Fibroblast of lung (primary cell): ENCODE measurements at regions not wholly inside any gene's neighbourhood (a gene's known extent, or its start where the extent isn't known, plus 50 kb on each side); places are given as distances from the start of the nearest gene placed in this dataset.

ENCODE experiments used
- DNase-seq, 2 donors: peaks; one replicate each; pipeline versions ENCODE4 v3.0.0 to v3.0.0-alpha.2; 2010; ENCODE audit warnings: low read depth in 2 of 2
- H2AFZ ChIP-seq: 2 replicates; pipeline ENCODE4 v1.5.1; 2012; ENCODE audit warnings: low read length, control low read depth, inconsistent platforms
- H3K27ac ChIP-seq: 2 replicates; pipeline ENCODE4 v1.5.1; 2011; ENCODE audit warnings: low read length, control low read depth; ENCODE audit not compliant: insufficient read depth
- H3K27me3 ChIP-seq: 2 replicates; pipeline ENCODE4 v1.5.1; 2011; ENCODE audit warnings: mild to moderate bottlenecking, low read length; ENCODE audit not compliant: control insufficient read depth, insufficient read depth
- H3K36me3 ChIP-seq: 2 replicates; pipeline ENCODE4 v1.5.1; 2011; ENCODE audit warnings: low read length; ENCODE audit not compliant: control insufficient read depth, insufficient read depth
- H3K4me1 ChIP-seq: 2 replicates; pipeline ENCODE4 v1.5.1; 2011; ENCODE audit warnings: low read length; ENCODE audit not compliant: control insufficient read depth, insufficient read depth; ENCODE audit errors: extremely low read depth
- H3K4me2 ChIP-seq: 2 replicates; pipeline ENCODE4 v1.5.1; 2011; ENCODE audit warnings: low read length, control low read depth; ENCODE audit not compliant: insufficient read depth; ENCODE audit errors: extremely low read depth
- H3K4me3 ChIP-seq, 4 experiments: fragments of 200-600 bp in 1 of 4; sonication (generic) in 1 of 4; replicated peaks in 1 of 4; 2 replicates each; pipeline ENCODE4 v1.5.1; 2011 to 2016; ENCODE audit warnings: low read length in 4 of 4, low read depth in 3 of 4, mild to moderate bottlenecking in 3 of 4, control low read depth in 2 of 4, inconsistent platforms in 1 of 4, mixed read lengths in 1 of 4; ENCODE audit not compliant: insufficient read depth in 1 of 4; ENCODE audit errors: control extremely low read depth in 1 of 4
- H3K79me2 ChIP-seq: 2 replicates; pipeline ENCODE4 v1.5.1; 2012; ENCODE audit warnings: mild to moderate bottlenecking, low read length, inconsistent platforms; ENCODE audit not compliant: control insufficient read depth, insufficient read depth
- H3K9ac ChIP-seq: 2 replicates; pipeline ENCODE4 v1.5.1; 2011; ENCODE audit warnings: mild to moderate bottlenecking, low read length, control low read depth; ENCODE audit not compliant: insufficient read depth
- H3K9me3 ChIP-seq: 2 replicates; pipeline ENCODE4 v1.5.1; 2012; ENCODE audit warnings: low read depth, low read length; ENCODE audit not compliant: control insufficient read depth, insufficient read depth
- H4K20me1 ChIP-seq: 2 replicates; pipeline ENCODE4 v1.5.1; 2011; ENCODE audit warnings: low read length; ENCODE audit not compliant: control insufficient read depth, insufficient read depth; ENCODE audit errors: extremely low read depth
- EZH2 ChIP-seq: IDR thresholded peaks from 2 replicates; pipeline ENCODE4 v1.5.1; 2012; ENCODE audit warnings: low read length, control low read depth, mild to moderate bottlenecking; ENCODE audit errors: missing control alignments
- TF ChIP-seq, protein P1 (sequence below), 2 donors: IDR thresholded peaks in 1 of 2; conservative IDR thresholded peaks in 1 of 2; 1 replicate in 1 of 2; 2 replicates in 1 of 2; pipeline ENCODE4 v1.5.1; 2011 to 2012; ENCODE audit warnings: low read length in 2 of 2, control low read depth in 1 of 2, inconsistent platforms in 1 of 2, low read depth in 1 of 2, mild to moderate bottlenecking in 1 of 2

DNA sequence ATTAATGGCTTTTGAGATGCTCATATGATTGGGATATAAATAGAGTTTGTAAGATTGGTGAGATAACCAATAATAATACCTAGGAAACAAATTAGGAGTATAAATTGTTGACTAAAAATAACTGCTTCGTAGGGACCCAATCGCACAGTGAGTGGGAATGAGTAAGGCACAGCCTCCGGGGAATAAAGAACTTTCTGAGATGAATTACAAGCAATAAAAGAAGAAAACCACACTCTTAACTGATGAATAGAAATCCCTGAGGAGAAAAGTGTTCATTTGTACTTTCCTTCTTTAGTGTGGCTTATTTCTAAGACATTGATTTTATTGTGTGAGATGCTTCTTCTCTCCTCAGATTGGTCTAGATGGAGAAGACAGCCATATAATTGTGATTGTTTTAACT lies 443.4 kb upstream of the PRMT6 start:
- H3K9ac ChIP-seq: no peak overlapping the region
- no peak overlapping the region for H2AFZ ChIP-seq
- no peak overlapping the region for H3K4me2 ChIP-seq
- DNase-seq: no peak
- no peak overlapping the region for H3K4me3 ChIP-seq
- H3K27me3 ChIP-seq: no peaks in the 10 kb centered on the region
- H3K4me1 ChIP-seq: no peaks in the 10 kb centered on the region
- H3K79me2 ChIP-seq: no peaks in the 10 kb centered on the region
- no peak overlapping the region for H3K27ac ChIP-seq
- H3K9me3 ChIP-seq: no peaks in the 10 kb centered on the region
- H3K36me3 ChIP-seq: no peaks in the 10 kb centered on the region
- TF ChIP-seq, protein P1, sequence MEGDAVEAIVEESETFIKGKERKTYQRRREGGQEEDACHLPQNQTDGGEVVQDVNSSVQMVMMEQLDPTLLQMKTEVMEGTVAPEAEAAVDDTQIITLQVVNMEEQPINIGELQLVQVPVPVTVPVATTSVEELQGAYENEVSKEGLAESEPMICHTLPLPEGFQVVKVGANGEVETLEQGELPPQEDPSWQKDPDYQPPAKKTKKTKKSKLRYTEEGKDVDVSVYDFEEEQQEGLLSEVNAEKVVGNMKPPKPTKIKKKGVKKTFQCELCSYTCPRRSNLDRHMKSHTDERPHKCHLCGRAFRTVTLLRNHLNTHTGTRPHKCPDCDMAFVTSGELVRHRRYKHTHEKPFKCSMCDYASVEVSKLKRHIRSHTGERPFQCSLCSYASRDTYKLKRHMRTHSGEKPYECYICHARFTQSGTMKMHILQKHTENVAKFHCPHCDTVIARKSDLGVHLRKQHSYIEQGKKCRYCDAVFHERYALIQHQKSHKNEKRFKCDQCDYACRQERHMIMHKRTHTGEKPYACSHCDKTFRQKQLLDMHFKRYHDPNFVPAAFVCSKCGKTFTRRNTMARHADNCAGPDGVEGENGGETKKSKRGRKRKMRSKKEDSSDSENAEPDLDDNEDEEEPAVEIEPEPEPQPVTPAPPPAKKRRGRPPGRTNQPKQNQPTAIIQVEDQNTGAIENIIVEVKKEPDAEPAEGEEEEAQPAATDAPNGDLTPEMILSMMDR (conservative IDR thresholded peaks at IDR 0.05 in 1 of 2, IDR thresholded peaks at IDR 0.05 in 1 of 2; ENCODE audit: low read depth in 1 of 2, low read length in 2 of 2): no peak
- TF ChIP-seq EZH2: no peak
- no peaks in the 10 kb centered on the region for H4K20me1 ChIP-seq

DNA sequence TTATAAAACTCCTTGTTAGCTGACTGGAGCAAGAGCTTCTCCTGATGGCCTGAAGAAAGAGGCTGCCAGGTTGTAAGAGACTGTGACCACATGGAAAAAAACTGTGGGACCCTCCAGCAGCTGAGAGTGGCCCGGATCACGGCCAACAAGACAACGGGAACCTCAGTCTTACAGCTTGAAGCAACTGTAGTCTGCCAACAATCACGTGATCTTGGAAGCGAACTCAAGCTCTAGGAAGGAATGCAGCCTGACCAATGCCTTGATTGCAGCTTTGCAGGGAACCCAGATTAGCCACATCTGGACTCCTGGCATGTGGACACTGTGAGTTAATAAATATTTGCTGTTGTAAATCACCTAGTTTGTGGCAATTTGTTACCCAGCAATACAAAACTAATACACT lies 442.6 kb upstream of the PRMT6 start:
- DNase-seq: no peak

GRCh38 chr1:106615473-106615872 lies 441.0 kb upstream of the PRMT6 start:
- H3K9ac ChIP-seq: no peak overlapping the region
- H4K20me1 ChIP-seq: no peaks in the 10 kb centered on the region
- no peaks in the 10 kb centered on the region for H3K4me1 ChIP-seq
- no peaks in the 10 kb centered on the region for H3K27me3 ChIP-seq
- no peak overlapping the region for H3K27ac ChIP-seq
- TF ChIP-seq, protein P1 (conservative IDR thresholded peaks at IDR 0.05 in 1 of 2, IDR thresholded peaks at IDR 0.05 in 1 of 2; ENCODE audit: low read depth in 1 of 2, low read length in 2 of 2): no peak
- TF ChIP-seq EZH2: no peak
- no peaks in the 10 kb centered on the region for H3K9me3 ChIP-seq
- no peak overlapping the region for H3K4me2 ChIP-seq
- H3K4me3 ChIP-seq: no peak overlapping the region
- no peak for DNase-seq
- H3K79me2 ChIP-seq: no peaks in the 10 kb centered on the region
- H3K36me3 ChIP-seq: no peaks in the 10 kb centered on the region
- no peak overlapping the region for H2AFZ ChIP-seq

More for the DNA sequence above, 442.6 kb upstream of the PRMT6 start:
- Histone ChIP-seq H3K27me3 (no peaks in the 10 kb centered on the region), H3K4me3 (no peak overlapping the region), H3K9me3 (no peaks in the 10 kb centered on the region), H3K4me1 (no peaks in the 10 kb centered on the region), H3K27ac (no peak overlapping the region), H3K4me2 (no peak overlapping the region), H2AFZ (no peak overlapping the region), H3K79me2 (no peaks in the 10 kb centered on the region), H4K20me1 (no peaks in the 10 kb centered on the region), H3K9ac (no peak overlapping the region), H3K36me3 (no peaks in the 10 kb centered on the region)
- TF ChIP-seq, protein P1 (conservative IDR thresholded peaks at IDR 0.05 in 1 of 2, IDR thresholded peaks at IDR 0.05 in 1 of 2; ENCODE audit: low read depth in 1 of 2, low read length in 2 of 2): no peak
- TF ChIP-seq EZH2: no peak
